Heart left ventricle (tissue), 13 donors: ENCODE measurements at regions not wholly inside any gene's neighbourhood (a gene's known extent, or its start where the extent isn't known, plus 50 kb on each side); places are given as distances from the start of the nearest gene placed in this dataset.

ENCODE experiments used
- POLR2A ChIP-seq, 2 donors: fragments of 450-650 bp; IDR thresholded peaks; one replicate each; pipeline ENCODE4 v1.6.1; 2017; ENCODE audit warnings: antibody characterized with exemption in 2 of 2, mild to moderate bottlenecking in 2 of 2, moderate library complexity in 2 of 2
- TF ChIP-seq, protein P1 (sequence below), 12 donors: fragments of 200-600 bp; sonication (generic) in 4 of 12; IDR thresholded peaks; one replicate each; pipeline versions ENCODE4 v1.5.0 to v1.8.0; 2018 to 2022; ENCODE audit warnings: antibody characterized with exemption in 12 of 12, mild to moderate bottlenecking in 5 of 12
- donor health status: ischemic (EF 13 %, LVEDD 7.1; RV severe dilation, severe dysfunction).
- donor health status: DM: no; HTN: yes; CAD: no.
- donor health status: DM: no; HTN: no; CAD: no.
- donor health status: ischemic (EF 25% LVEDD 6.9; RV normal size, moderate dysfunction).
- donor health status: ischemic (EF 25% LVEDD 5.7; RV mildly dilated, moderate dysfunction).
- donor health status: ischemic (EF 35%, LVEDD 5.7; RV mildly dilated, moderate dysfunction).
- donor health status: nonischemic (EF 11% LVEDD 7.7; RV severe dilation, severe dysfunction).
- donor health status: DM: yes; HTN: yes; CAD: no.
- donor health status: PGD.
- donor health status: ischemic (EF 29% LVEDD 5.4; RV normal size, mild dysfunction).
- donor health status: nonischemic (EF 23%, LVEDD 6.1; RV moderate dilation, normal function).

DNA sequence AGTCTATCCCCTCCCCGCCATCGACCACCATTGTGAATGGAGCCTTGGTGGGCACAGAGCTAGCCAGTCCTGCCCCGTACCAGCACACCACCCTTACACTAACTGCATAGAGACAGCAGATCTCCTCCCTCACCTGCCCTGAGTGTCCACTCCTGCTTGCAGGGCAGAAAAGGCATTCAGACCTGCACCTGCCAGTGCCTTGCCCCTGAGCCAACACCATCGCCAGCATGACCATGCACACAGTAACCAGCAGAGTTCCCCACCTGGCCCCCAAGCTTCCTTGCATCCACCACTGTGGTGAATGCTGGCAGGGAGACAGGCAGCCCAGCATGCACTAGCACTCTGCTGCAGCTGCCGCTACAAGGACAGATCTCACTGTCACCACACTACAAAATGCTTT is 397.1 kb downstream of the KLHL4 start:
- TF ChIP-seq, protein P1, sequence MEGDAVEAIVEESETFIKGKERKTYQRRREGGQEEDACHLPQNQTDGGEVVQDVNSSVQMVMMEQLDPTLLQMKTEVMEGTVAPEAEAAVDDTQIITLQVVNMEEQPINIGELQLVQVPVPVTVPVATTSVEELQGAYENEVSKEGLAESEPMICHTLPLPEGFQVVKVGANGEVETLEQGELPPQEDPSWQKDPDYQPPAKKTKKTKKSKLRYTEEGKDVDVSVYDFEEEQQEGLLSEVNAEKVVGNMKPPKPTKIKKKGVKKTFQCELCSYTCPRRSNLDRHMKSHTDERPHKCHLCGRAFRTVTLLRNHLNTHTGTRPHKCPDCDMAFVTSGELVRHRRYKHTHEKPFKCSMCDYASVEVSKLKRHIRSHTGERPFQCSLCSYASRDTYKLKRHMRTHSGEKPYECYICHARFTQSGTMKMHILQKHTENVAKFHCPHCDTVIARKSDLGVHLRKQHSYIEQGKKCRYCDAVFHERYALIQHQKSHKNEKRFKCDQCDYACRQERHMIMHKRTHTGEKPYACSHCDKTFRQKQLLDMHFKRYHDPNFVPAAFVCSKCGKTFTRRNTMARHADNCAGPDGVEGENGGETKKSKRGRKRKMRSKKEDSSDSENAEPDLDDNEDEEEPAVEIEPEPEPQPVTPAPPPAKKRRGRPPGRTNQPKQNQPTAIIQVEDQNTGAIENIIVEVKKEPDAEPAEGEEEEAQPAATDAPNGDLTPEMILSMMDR (IDR thresholded peaks at IDR 0.05), result no peak
- TF ChIP-seq POLR2A (IDR thresholded peaks at IDR 0.05), result no peak
